GM12878 (cell line): ENCODE measurements at regions not wholly inside any gene's neighbourhood (a gene's known extent, or its start where the extent isn't known, plus 50 kb on each side); places are given as distances from the start of the nearest gene placed in this dataset.

Source experiments
- CTCF ChIP-seq, 3 experiments: IDR thresholded peaks in 2 of 3; conservative IDR thresholded peaks in 1 of 3; 2 replicates each; pipeline ENCODE4 v1.5.1; 2011; ENCODE audit warnings: low read depth in 3 of 3, low read length in 3 of 3, mild to moderate bottlenecking in 3 of 3, control low read depth in 2 of 3, moderate library complexity in 2 of 3, inconsistent platforms in 1 of 3, mixed read lengths in 1 of 3; ENCODE audit not compliant: control insufficient read depth in 2 of 3, insufficient read depth in 1 of 3; ENCODE audit errors: extremely low read depth in 1 of 3
- ETV6 ChIP-seq, 2 experiments: fragments of 450-650 bp in 1 of 2; IDR thresholded peaks in 1 of 2; conservative IDR thresholded peaks in 1 of 2; 2 replicates each; pipeline ENCODE4 v1.6.1; 2014; ENCODE audit warnings: antibody characterized with exemption in 1 of 2, borderline replicate concordance in 1 of 2, low read depth in 1 of 2, mild to moderate bottlenecking in 1 of 2, moderate library complexity in 1 of 2
- EZH2 ChIP-seq: IDR thresholded peaks from 2 replicates; pipeline ENCODE4 v1.6.1; 2012; ENCODE audit warnings: low read depth, mild to moderate bottlenecking, control low read depth, inconsistent platforms, low read length, borderline replicate concordance; ENCODE audit not compliant: control insufficient read depth
- FOXM1 ChIP-seq: IDR thresholded peaks from 2 replicates; pipeline ENCODE4 v1.6.1; 2012; ENCODE audit warnings: low read depth, mild to moderate bottlenecking, inconsistent platforms, low read length, moderate library complexity
- HDAC6 ChIP-seq: fragments of 200-600 bp; sonication (generic); IDR thresholded peaks from one replicate; pipeline ENCODE4 v1.8.0; 2017; ENCODE audit warnings: antibody characterized with exemption; ENCODE audit not compliant: unreplicated experiment
- MXI1 ChIP-seq: fragments of 150-350 bp; IDR thresholded peaks from 2 replicates; pipeline ENCODE4 v1.6.1; 2011; ENCODE audit warnings: low read depth, mild to moderate bottlenecking, inconsistent platforms, low read length, improper control_type of control experiment
- SP1 ChIP-seq: IDR thresholded peaks from one replicate; pipeline ENCODE4 v1.6.1; 2011; ENCODE audit warnings: low read depth, low read length
- YY1 ChIP-seq: IDR thresholded peaks from 2 replicates; pipeline ENCODE4 v1.6.1; 2011; ENCODE audit warnings: low read depth, mild to moderate bottlenecking, low read length
- ZNF24 ChIP-seq: fragments of 450-650 bp; IDR thresholded peaks from 2 replicates; pipeline ENCODE4 v1.6.1; 2017; ENCODE audit warnings: antibody characterized with exemption, mild to moderate bottlenecking

- no peak for TF ChIP-seq CTCF (IDR thresholded peaks at IDR 0.05 in 2 of 3, conservative IDR thresholded peaks at IDR 0.05 in 1 of 3; ENCODE audit: control insufficient read depth in 2 of 3, extremely low read depth in 1 of 3, insufficient read depth in 1 of 3, low read depth in 3 of 3, low read length in 3 of 3)
- no peak for TF ChIP-seq ZNF24
- TF ChIP-seq ETV6 (conservative IDR thresholded peaks at IDR 0.05 in 1 of 2, IDR thresholded peaks at IDR 0.05 in 1 of 2; ENCODE audit: borderline replicate concordance in 1 of 2, low read depth in 1 of 2) = no peak
- TF ChIP-seq YY1 = no peak
- TF ChIP-seq EZH2 = no peak
- TF ChIP-seq HDAC6 = no peak
- TF ChIP-seq MXI1 = no peak
- TF ChIP-seq SP1 = no peak
- TF ChIP-seq FOXM1 = no peak
These were observed 232.8 kb upstream of the SALL1 start for GRCh38 chr16:51383909-51384308.
